ENCODE measurements at regions not wholly inside any gene's neighbourhood (a gene's known extent, or its start where the extent isn't known, plus 50 kb on each side); places are given as distances from the start of the nearest gene placed in this dataset.

DNA sequence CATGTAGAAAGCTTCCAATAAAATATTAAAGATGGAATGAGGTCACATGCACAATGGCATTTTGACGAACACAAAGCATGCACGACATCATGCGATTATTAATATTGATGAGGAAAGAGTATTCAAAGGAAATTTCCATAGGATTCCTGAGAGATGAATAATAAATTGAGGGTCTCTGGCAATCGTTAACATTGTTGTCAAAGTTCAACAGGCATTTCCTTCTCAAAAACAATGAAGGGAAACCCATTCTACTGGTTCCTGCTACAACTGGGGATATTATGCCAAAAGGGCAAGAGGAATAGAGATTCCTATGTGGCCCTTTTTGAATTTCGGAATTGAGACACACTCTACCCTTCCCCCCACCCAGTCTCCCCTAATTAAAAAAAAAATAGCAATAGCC lies 128.3 kb upstream of the NUDT7 start:
- WGBS, 2 experiments (ENCODE audit: insufficient coverage in 2 of 2): 93 to 100% methylated on average over 3 to 4 of the region's 5 CpGs
- Histone ChIP-seq H3K4me3 (ENCODE audit: extremely low read depth, insufficient read depth, low read length, poor library complexity, severe bottlenecking) (no peak overlapping the region), H3K4me1 (ENCODE audit: control insufficient read depth, insufficient read depth, low read length, poor library complexity, severe bottlenecking) (peaks cover 10% of the 10 kb centered on the region), H3K9me3 (ENCODE audit: control insufficient read depth, low read length) (no peaks in the 10 kb centered on the region), H3K36me3 (ENCODE audit: control insufficient read depth, insufficient read depth, low read length) (no peaks in the 10 kb centered on the region), H3K27ac (ENCODE audit: low read depth, low read length, severe bottlenecking) (no peak overlapping the region)

DNA sequence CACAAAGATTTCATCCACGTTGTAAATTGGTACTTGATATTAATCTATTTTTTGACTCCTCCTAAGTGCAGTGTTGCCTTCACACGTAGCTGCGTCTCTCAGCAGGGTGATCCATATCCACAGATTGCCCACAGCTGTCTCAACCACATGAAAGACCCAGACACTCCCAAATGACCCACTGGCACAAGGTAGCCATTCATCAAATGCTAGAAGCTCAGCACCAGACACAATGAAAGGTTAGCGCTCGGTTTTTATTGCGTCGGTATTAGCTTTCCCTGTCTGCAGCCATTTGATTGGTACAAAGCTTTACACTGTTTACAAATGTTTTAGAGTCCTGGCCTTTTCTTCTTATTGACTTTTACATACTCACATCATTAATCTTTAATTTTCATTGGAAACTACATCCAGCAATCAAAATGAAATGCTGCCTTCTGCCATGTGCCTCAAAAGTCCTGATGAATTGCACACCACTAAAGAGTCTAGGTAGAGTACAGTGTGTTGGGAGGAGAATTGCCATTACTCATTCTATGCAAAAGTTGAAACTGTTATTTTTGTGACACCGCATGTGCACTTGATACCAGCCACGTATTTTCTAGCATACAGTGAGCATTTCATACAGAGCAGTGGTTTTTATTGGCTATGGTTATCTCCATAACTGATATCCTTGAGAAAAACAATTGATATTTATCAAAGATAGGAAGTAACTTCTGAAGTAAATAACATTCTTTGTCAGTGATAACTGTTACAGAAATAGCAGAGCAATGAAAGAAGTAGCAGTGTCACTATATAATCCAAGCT lies 127.3 kb upstream of the NUDT7 start:
- Histone ChIP-seq H3K36me3 (ENCODE audit: control insufficient read depth, insufficient read depth, low read length) (no peaks in the 10 kb centered on the region), H3K4me1 (ENCODE audit: control insufficient read depth, insufficient read depth, low read length, poor library complexity, severe bottlenecking) (peaks cover 10% of the 10 kb centered on the region), H3K27ac (ENCODE audit: low read depth, low read length, severe bottlenecking) (no peak overlapping the region), H3K9me3 (ENCODE audit: control insufficient read depth, low read length) (no peaks in the 10 kb centered on the region), H3K4me3 (ENCODE audit: extremely low read depth, insufficient read depth, low read length, poor library complexity, severe bottlenecking) (no peak overlapping the region)
- WGBS, 2 experiments (ENCODE audit: insufficient coverage in 2 of 2): 84 to 95% methylated on average over 6 to 7 of the region's 9 CpGs

DNA sequence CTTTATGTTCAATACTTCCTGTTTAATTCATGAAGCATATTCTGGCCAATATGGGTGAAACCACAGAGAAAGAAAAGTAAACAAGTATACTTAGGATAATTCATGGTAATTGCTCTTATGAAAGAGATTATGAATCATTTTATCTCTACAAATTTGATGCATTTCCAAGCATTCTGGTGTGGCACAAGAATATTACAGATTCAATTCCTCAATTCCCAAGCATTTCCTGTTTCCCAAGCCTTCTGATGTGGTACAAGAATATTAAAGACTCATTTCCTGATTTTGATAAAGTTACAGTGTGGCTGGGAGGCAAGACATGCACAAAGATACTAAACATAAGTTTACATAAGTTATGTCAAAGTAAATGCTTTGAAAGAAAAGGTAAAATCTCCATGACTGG lies 126.1 kb upstream of the NUDT7 start:
- no peaks in the 10 kb centered on the region for H3K36me3 ChIP-seq (ENCODE audit: control insufficient read depth, insufficient read depth, low read length)
- peaks cover 10% of the 10 kb centered on the region for H3K4me1 ChIP-seq (ENCODE audit: control insufficient read depth, insufficient read depth, low read length, poor library complexity, severe bottlenecking)
- H3K9me3 ChIP-seq (ENCODE audit: control insufficient read depth, low read length): no peaks in the 10 kb centered on the region
- H3K4me3 ChIP-seq (ENCODE audit: extremely low read depth, insufficient read depth, low read length, poor library complexity, severe bottlenecking): no peak overlapping the region
- no peak overlapping the region for H3K27ac ChIP-seq (ENCODE audit: low read depth, low read length, severe bottlenecking)

DNA sequence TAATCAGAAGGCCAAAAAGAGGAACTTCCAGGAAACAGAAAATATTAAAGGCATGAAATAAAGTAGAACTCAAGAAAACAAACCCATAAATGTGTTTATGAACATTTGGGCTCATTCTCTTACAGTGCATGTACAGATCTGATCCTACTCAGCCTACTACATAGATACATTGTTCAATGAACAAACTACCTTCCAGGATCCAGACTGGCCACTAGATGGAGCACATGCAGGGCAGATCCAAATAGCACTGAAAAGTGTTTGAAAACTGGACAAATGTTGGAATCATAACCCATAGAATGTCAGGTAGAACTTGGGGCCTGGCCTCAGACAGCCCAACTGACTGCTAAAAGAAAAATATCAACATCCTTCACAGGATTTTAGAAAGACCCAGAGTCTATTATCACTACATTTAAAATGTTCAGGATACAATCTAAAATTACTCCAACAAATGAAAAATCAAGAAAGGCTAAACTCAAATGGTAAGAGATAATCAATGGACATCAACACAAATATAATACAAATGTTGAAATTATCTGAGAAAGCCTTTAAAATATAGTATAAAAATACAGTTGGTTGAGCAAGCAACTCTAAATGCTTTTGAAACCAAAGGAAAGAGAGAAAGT lies 122.4 kb upstream of the NUDT7 start:
- Histone ChIP-seq H3K36me3 (ENCODE audit: control insufficient read depth, insufficient read depth, low read length) (no peaks in the 10 kb centered on the region), H3K9me3 (ENCODE audit: control insufficient read depth, low read length) (peaks cover 5% of the 10 kb centered on the region), H3K27ac (ENCODE audit: low read depth, low read length, severe bottlenecking) (no peak overlapping the region), H3K4me3 (ENCODE audit: extremely low read depth, insufficient read depth, low read length, poor library complexity, severe bottlenecking) (no peak overlapping the region), H3K4me1 (ENCODE audit: control insufficient read depth, insufficient read depth, low read length, poor library complexity, severe bottlenecking) (peaks cover 5% of the 10 kb centered on the region)

DNA sequence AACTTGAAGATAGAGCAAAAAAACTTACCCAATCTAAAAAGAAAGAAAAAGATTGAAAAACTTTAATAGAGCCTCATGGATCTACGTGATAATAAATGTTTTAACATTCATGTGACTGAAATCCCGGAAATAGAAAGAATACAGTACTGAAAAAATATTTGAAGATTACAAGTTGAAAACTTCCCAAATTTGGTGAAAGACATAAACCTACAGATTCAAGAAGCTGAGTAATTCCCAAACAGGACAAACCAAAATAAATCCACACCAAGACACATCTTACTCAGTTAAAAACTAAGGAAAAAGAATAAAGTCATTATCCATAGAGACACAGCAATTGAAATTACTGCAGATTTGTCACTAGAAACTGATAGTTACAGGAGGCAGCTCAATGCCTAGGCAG lies 121.8 kb upstream of the NUDT7 start:
- Histone ChIP-seq H3K27ac (ENCODE audit: low read depth, low read length, severe bottlenecking) (no peak overlapping the region), H3K4me3 (ENCODE audit: extremely low read depth, insufficient read depth, low read length, poor library complexity, severe bottlenecking) (no peak overlapping the region), H3K36me3 (ENCODE audit: control insufficient read depth, insufficient read depth, low read length) (no peaks in the 10 kb centered on the region), H3K4me1 (ENCODE audit: control insufficient read depth, insufficient read depth, low read length, poor library complexity, severe bottlenecking) (no peaks in the 10 kb centered on the region), H3K9me3 (ENCODE audit: control insufficient read depth, low read length) (peaks cover 5% of the 10 kb centered on the region)
- WGBS, 2 experiments (ENCODE audit: insufficient coverage in 2 of 2): no CpG with 5 or more reads among the region's 2 CpGs

DNA sequence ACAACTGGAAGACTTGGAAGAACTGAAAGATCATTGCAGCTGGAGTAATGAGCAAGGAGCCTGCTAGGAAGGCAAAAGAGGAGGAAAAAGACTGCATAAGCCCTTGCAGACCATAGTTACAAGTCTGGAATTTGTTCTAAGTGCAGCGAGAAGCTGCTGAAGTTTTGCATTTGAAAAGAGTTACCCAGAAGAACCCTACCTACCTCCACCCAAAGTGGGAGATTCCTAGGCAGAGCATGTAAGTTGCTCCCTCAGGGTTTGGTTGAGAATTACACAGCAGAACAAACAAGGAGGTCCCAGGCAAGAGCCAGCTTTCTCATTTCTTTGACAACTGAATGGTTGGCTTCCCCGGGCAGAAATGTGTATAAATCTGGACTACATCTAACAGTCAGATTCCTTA lies 118.7 kb upstream of the NUDT7 start:
- no peak overlapping the region for H3K4me3 ChIP-seq (ENCODE audit: extremely low read depth, insufficient read depth, low read length, poor library complexity, severe bottlenecking)
- H3K27ac ChIP-seq (ENCODE audit: low read depth, low read length, severe bottlenecking): no peak overlapping the region
- H3K36me3 ChIP-seq (ENCODE audit: control insufficient read depth, insufficient read depth, low read length): no peaks in the 10 kb centered on the region
- H3K4me1 ChIP-seq (ENCODE audit: control insufficient read depth, insufficient read depth, low read length, poor library complexity, severe bottlenecking): no peaks in the 10 kb centered on the region
- peaks cover 5% of the 10 kb centered on the region for H3K9me3 ChIP-seq (ENCODE audit: control insufficient read depth, low read length)
- WGBS, 2 experiments (ENCODE audit: insufficient coverage in 2 of 2): no CpG with 5 or more reads among the region's 2 CpGs

DNA sequence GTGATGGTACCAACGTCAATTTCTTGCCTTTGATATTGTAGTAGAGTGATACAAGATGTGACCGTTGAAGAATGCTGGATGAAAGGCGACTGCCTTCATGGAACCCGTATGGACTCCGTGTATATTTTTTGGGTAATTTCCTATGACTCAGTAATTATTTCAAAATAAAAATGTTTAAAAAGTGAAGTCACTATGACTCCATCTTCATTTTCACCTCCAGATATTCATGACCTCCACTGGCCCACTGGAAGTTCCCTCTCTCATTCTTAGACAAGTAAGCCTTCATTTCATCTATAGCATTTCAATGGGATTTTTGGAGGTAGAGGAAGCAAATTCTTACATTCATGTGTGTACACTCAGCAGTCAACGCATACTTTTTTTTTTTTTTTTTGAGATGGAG lies 111.8 kb upstream of the NUDT7 start:
- no peaks in the 10 kb centered on the region for H3K36me3 ChIP-seq (ENCODE audit: control insufficient read depth, insufficient read depth, low read length)
- no peaks in the 10 kb centered on the region for H3K9me3 ChIP-seq (ENCODE audit: control insufficient read depth, low read length)
- 90% methylated on average over 2 of the region's 6 CpGs; no CpG with 5 or more reads in 1 of the 2 experiments for WGBS, 2 experiments (ENCODE audit: insufficient coverage in 2 of 2)
- H3K27ac ChIP-seq (ENCODE audit: low read depth, low read length, severe bottlenecking): no peak overlapping the region
- H3K4me1 ChIP-seq (ENCODE audit: control insufficient read depth, insufficient read depth, low read length, poor library complexity, severe bottlenecking): no peaks in the 10 kb centered on the region
- no peak overlapping the region for H3K4me3 ChIP-seq (ENCODE audit: extremely low read depth, insufficient read depth, low read length, poor library complexity, severe bottlenecking)

DNA sequence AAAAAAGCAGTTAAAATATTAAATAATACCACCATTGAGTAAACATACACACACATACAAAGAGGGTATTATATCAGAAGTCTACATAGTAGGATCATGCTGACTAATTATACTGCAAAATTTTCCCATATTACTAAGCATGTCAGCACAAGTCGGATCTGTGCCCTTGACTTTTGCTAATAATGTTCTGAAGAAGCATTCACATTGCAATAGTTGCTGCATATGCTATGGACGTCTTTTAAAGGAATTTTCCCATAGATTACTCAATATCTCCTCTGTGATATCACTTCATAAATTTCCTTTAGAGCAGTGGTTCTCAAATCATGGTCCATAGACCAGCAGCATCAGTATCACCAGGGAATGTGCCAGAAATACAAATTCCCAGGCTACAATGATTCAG lies 110.9 kb upstream of the NUDT7 start:
- Histone ChIP-seq H3K4me3 (ENCODE audit: extremely low read depth, insufficient read depth, low read length, poor library complexity, severe bottlenecking) (no peak overlapping the region), H3K36me3 (ENCODE audit: control insufficient read depth, insufficient read depth, low read length) (no peaks in the 10 kb centered on the region), H3K27ac (ENCODE audit: low read depth, low read length, severe bottlenecking) (no peak overlapping the region), H3K9me3 (ENCODE audit: control insufficient read depth, low read length) (no peaks in the 10 kb centered on the region), H3K4me1 (ENCODE audit: control insufficient read depth, insufficient read depth, low read length, poor library complexity, severe bottlenecking) (no peaks in the 10 kb centered on the region)
- WGBS, 2 experiments (ENCODE audit: insufficient coverage in 2 of 2): 91 to 95% methylated on average over 1 to 2 of the region's 2 CpGs

DNA sequence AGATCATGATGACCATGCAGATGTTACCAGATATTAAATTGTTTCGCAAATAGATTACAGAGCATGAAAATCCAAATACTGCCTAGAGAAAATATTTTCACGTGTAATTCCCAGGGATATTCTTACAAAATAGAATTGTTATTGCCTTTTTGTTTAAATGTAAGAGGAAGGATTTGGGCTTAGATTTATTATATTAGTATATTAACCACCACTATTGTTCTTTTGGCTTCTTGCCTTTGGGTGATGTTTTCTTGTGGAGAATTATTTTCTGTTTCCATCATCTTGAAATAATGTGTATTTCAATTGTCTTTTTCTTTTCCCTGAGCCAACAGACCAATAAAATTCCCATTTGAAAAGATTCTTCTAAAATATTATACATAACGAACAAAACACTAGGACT lies 109.7 kb upstream of the NUDT7 start:
- no peaks in the 10 kb centered on the region for H3K36me3 ChIP-seq (ENCODE audit: control insufficient read depth, insufficient read depth, low read length)
- no peaks in the 10 kb centered on the region for H3K9me3 ChIP-seq (ENCODE audit: control insufficient read depth, low read length)
- WGBS, 2 experiments (ENCODE audit: insufficient coverage in 2 of 2): no CpG with 5 or more reads among the region's 3 CpGs
- H3K4me3 ChIP-seq (ENCODE audit: extremely low read depth, insufficient read depth, low read length, poor library complexity, severe bottlenecking): no peak overlapping the region
- H3K4me1 ChIP-seq (ENCODE audit: control insufficient read depth, insufficient read depth, low read length, poor library complexity, severe bottlenecking): no peaks in the 10 kb centered on the region
- no peak overlapping the region for H3K27ac ChIP-seq (ENCODE audit: low read depth, low read length, severe bottlenecking)

DNA sequence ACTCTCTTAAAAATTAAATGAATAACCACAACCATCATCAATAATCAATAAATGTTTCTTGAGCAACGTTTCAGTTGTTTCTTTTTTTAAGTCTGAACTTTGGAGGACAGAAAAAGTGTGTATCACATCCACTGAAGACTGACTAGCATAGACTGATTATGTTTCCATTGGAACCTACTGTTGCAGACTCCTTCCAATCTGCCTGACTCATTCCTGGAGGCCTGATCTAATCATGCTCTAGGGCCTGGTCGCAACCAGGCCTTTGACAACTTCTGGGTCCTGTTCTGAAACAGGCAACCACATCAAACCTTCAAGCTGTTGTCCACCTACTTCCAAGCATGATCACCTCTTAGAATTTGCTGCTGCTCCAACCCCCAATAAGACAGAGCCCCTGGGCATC lies 109.2 kb upstream of the NUDT7 start:
- WGBS, 2 experiments (ENCODE audit: insufficient coverage in 2 of 2): 100% methylated on average over 1 of the region's 2 CpGs; no CpG with 5 or more reads in 1 of the 2 experiments
- H3K4me3 ChIP-seq (ENCODE audit: extremely low read depth, insufficient read depth, low read length, poor library complexity, severe bottlenecking): no peak overlapping the region
- no peak overlapping the region for H3K27ac ChIP-seq (ENCODE audit: low read depth, low read length, severe bottlenecking)
- H3K9me3 ChIP-seq (ENCODE audit: control insufficient read depth, low read length): no peaks in the 10 kb centered on the region
- no peaks in the 10 kb centered on the region for H3K4me1 ChIP-seq (ENCODE audit: control insufficient read depth, insufficient read depth, low read length, poor library complexity, severe bottlenecking)
- H3K36me3 ChIP-seq (ENCODE audit: control insufficient read depth, insufficient read depth, low read length): no peaks in the 10 kb centered on the region

DNA sequence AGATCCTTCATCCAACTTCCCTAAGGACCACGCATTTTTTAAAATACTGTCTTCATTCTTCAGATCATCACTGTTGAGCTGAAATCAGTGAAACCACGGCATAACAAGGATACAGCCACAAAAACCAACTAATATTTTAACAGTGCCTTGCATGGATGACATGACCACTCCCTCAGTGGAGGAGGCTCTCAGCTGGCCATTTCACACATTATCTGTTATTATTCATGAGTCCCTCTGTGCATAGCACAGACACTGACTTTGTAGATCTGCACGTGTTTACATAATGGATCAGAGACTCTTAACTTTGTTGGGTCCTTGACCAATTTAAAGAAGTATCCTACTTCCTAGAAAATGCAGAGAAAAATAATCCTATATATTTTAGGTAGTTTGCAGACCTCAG lies 104.8 kb upstream of the NUDT7 start:
- Histone ChIP-seq H3K4me1 (ENCODE audit: control insufficient read depth, insufficient read depth, low read length, poor library complexity, severe bottlenecking) (no peaks in the 10 kb centered on the region), H3K9me3 (ENCODE audit: control insufficient read depth, low read length) (no peaks in the 10 kb centered on the region)
- WGBS, 2 experiments (ENCODE audit: insufficient coverage in 2 of 2): 88 to 93% methylated on average over 1 to 2 of the region's 3 CpGs

More for the DNA sequence above, 104.8 kb upstream of the NUDT7 start:
- no peak overlapping the region for H3K27ac ChIP-seq (ENCODE audit: low read depth, low read length, severe bottlenecking)
- no peak overlapping the region for H3K4me3 ChIP-seq (ENCODE audit: extremely low read depth, insufficient read depth, low read length, poor library complexity, severe bottlenecking)
- no peaks in the 10 kb centered on the region for H3K36me3 ChIP-seq (ENCODE audit: control insufficient read depth, insufficient read depth, low read length)

Data from mesodermal cell (in vitro differentiated cells).